ENCODE measurements at regions not wholly inside any gene's neighbourhood (a gene's known extent, or its start where the extent isn't known, plus 50 kb on each side); places are given as distances from the start of the nearest gene placed in this dataset.
A peak's percentile ranks its signal among the peaks of the same experiment; 100 is the strongest.

- H3K4me3 Mint-ChIP-seq: no peak overlapping the region
- CTCF ChIA-PET: no interaction called here
- POLR2A ChIA-PET: no interaction called here
These were observed 64.0 kb upstream of the CHRM3 start for GRCh38 chr1:239322369-239322768.

GRCh38 chr1:239321877-239322276 lies 64.5 kb upstream of the CHRM3 start:
- no peaks in the 10 kb centered on the region for H3K4me1 Mint-ChIP-seq (ENCODE audit: low read depth)
- peaks cover 5% of the 10 kb centered on the region for H3K27me3 Mint-ChIP-seq
- intact Hi-C loops (cut with micrococcal nuclease): no loop called here
- POLR2A ChIA-PET: no interaction called here
- no peak for DNase-seq
- H3K4me3 Mint-ChIP-seq: no peak overlapping the region
- H3K9me3 Mint-ChIP-seq: no peaks in the 10 kb centered on the region
- no peaks in the 10 kb centered on the region for H3K36me3 Mint-ChIP-seq
- CTCF ChIA-PET: no interaction called here
- H3K27ac Mint-ChIP-seq: no peak overlapping the region

More at GRCh38 chr1:239322369-239322768, 64.0 kb upstream of the CHRM3 start:
- H3K9me3 Mint-ChIP-seq: no peaks in the 10 kb centered on the region
- no peaks in the 10 kb centered on the region for H3K4me1 Mint-ChIP-seq (ENCODE audit: low read depth)
- H3K27me3 Mint-ChIP-seq: peaks cover 5% of the 10 kb centered on the region
- intact Hi-C loops (cut with micrococcal nuclease): no loop called here
- no peak overlapping the region for H3K27ac Mint-ChIP-seq
- H3K36me3 Mint-ChIP-seq: no peaks in the 10 kb centered on the region
- DNase-seq: no peak

- DNase-seq: no peak
- CTCF ChIA-PET: no interaction called here
- POLR2A ChIA-PET: no interaction called here
- H3K4me1 Mint-ChIP-seq (ENCODE audit: low read depth): no peaks in the 10 kb centered on the region
- no peak overlapping the region for H3K4me3 Mint-ChIP-seq
- H3K9me3 Mint-ChIP-seq: no peaks in the 10 kb centered on the region
- H3K27ac Mint-ChIP-seq: no peak overlapping the region
- intact Hi-C loops (cut with micrococcal nuclease): no loop called here
- no peaks in the 10 kb centered on the region for H3K36me3 Mint-ChIP-seq
- H3K27me3 Mint-ChIP-seq: peaks cover 4% of the 10 kb centered on the region
These were observed 68.4 kb upstream of the CHRM3 start for GRCh38 chr1:239317948-239318347.

GRCh38 chr1:239315631-239316217 lies 70.6 kb upstream of the CHRM3 start:
- Mint-ChIP-seq H3K9me3 (no peaks in the 10 kb centered on the region), H3K4me1 (ENCODE audit: low read depth) (no peaks in the 10 kb centered on the region), H3K27me3 (peaks cover 5% of the 10 kb centered on the region), H3K27ac (no peak overlapping the region), H3K36me3 (no peaks in the 10 kb centered on the region), H3K4me3 (no peak overlapping the region)
- POLR2A ChIA-PET: no interaction called here
- CTCF ChIA-PET: no interaction called here
- intact Hi-C loops (cut with micrococcal nuclease): no loop called here
- DNase-seq: no peak

GRCh38 chr1:239311331-239311730 lies 75.0 kb upstream of the CHRM3 start:
- intact Hi-C loops (cut with micrococcal nuclease): no loop called here
- CTCF ChIA-PET: no interaction called here

GRCh38 chr1:239308701-239309333 lies 77.6 kb upstream of the CHRM3 start:
- no peak overlapping the region for H3K4me3 Mint-ChIP-seq
- no peaks in the 10 kb centered on the region for H3K36me3 Mint-ChIP-seq
- intact Hi-C loops (cut with micrococcal nuclease): loop anchor here (1.0 to 2.0 kb wide), 2 partner anchors 510 to 590 kb away; no protein-coding TSS in a partner anchor
- ChIA-PET POLR2A (no interaction called here), CTCF (interaction anchor here (0.7 to 1.4 kb wide), 5 partner anchors 8 to 589 kb away, joined by 3 to 5 read pairs (median 3); no protein-coding TSS in a partner anchor)
- DNase-seq: peak; percentile 34
- H3K4me1 Mint-ChIP-seq (ENCODE audit: low read depth): no peaks in the 10 kb centered on the region
- no peak overlapping the region for H3K27ac Mint-ChIP-seq
- H3K9me3 Mint-ChIP-seq: no peaks in the 10 kb centered on the region
- H3K27me3 Mint-ChIP-seq: peaks cover 2% of the 10 kb centered on the region

More at GRCh38 chr1:239311331-239311730, 75.0 kb upstream of the CHRM3 start:
- no peak overlapping the region for H3K27ac Mint-ChIP-seq
- no peak for DNase-seq
- no peaks in the 10 kb centered on the region for H3K36me3 Mint-ChIP-seq
- no peaks in the 10 kb centered on the region for H3K9me3 Mint-ChIP-seq
- H3K4me3 Mint-ChIP-seq: no peak overlapping the region
- no peaks in the 10 kb centered on the region for H3K4me1 Mint-ChIP-seq (ENCODE audit: low read depth)
- peaks cover 2% of the 10 kb centered on the region for H3K27me3 Mint-ChIP-seq
- POLR2A ChIA-PET: no interaction called here

- H3K27me3 Mint-ChIP-seq: peaks cover 2% of the 10 kb centered on the region
- H3K4me1 Mint-ChIP-seq (ENCODE audit: low read depth): no peaks in the 10 kb centered on the region
- no peaks in the 10 kb centered on the region for H3K9me3 Mint-ChIP-seq
- no peak overlapping the region for H3K4me3 Mint-ChIP-seq
- intact Hi-C loops (cut with micrococcal nuclease): loop anchor here (1.0 to 2.0 kb wide), 2 partner anchors 511 to 591 kb away; no protein-coding TSS in a partner anchor
- H3K36me3 Mint-ChIP-seq: no peaks in the 10 kb centered on the region
- no peak overlapping the region for H3K27ac Mint-ChIP-seq
- ChIA-PET CTCF (interaction anchor here (0.7 to 1.4 kb wide), 4 partner anchors 13 to 590 kb away, joined by 3 to 5 read pairs (median 3); no protein-coding TSS in a partner anchor), POLR2A (no interaction called here)
- no peak for DNase-seq
These were observed 78.5 kb upstream of the CHRM3 start for GRCh38 chr1:239307886-239308285.

GRCh38 chr1:239306426-239306825 lies 79.9 kb upstream of the CHRM3 start:
- H3K36me3 Mint-ChIP-seq: no peaks in the 10 kb centered on the region
- no peak for DNase-seq
- intact Hi-C loops (cut with micrococcal nuclease): no loop called here
- ChIA-PET POLR2A (no interaction called here), CTCF (no interaction called here)
- H3K9me3 Mint-ChIP-seq: no peaks in the 10 kb centered on the region
- H3K27ac Mint-ChIP-seq: no peak overlapping the region
- no peaks in the 10 kb centered on the region for H3K4me1 Mint-ChIP-seq (ENCODE audit: low read depth)
- H3K4me3 Mint-ChIP-seq: no peak overlapping the region
- H3K27me3 Mint-ChIP-seq: peaks cover 4% of the 10 kb centered on the region

- no peak overlapping the region for H3K4me3 Mint-ChIP-seq
- POLR2A ChIA-PET: no interaction called here
- no peaks in the 10 kb centered on the region for H3K4me1 Mint-ChIP-seq (ENCODE audit: low read depth)
- peaks cover 4% of the 10 kb centered on the region for H3K27me3 Mint-ChIP-seq
- no peaks in the 10 kb centered on the region for H3K36me3 Mint-ChIP-seq
- H3K27ac Mint-ChIP-seq: no peak overlapping the region
- intact Hi-C loops (cut with micrococcal nuclease): no loop called here
- CTCF ChIA-PET: no interaction called here
- H3K9me3 Mint-ChIP-seq: no peaks in the 10 kb centered on the region
- DNase-seq: no peak
These were observed 83.1 kb upstream of the CHRM3 start for GRCh38 chr1:239303289-239303688.

- Mint-ChIP-seq H3K36me3 (no peaks in the 10 kb centered on the region), H3K4me3 (no peak overlapping the region), H3K27me3 (peaks cover 4% of the 10 kb centered on the region), H3K9me3 (no peaks in the 10 kb centered on the region), H3K27ac (no peak overlapping the region), H3K4me1 (ENCODE audit: low read depth) (no peaks in the 10 kb centered on the region)
- CTCF ChIA-PET: no interaction called here
- intact Hi-C loops (cut with micrococcal nuclease): no loop called here
- no peak for DNase-seq
- POLR2A ChIA-PET: no interaction called here
These were observed 83.7 kb upstream of the CHRM3 start for GRCh38 chr1:239302696-239303095.

GRCh38 chr1:239301251-239301650 lies 85.1 kb upstream of the CHRM3 start:
- peaks cover 4% of the 10 kb centered on the region for H3K27me3 Mint-ChIP-seq
- no peak overlapping the region for H3K4me3 Mint-ChIP-seq
- ChIA-PET CTCF (no interaction called here), POLR2A (no interaction called here)
- DNase-seq: no peak
- H3K27ac Mint-ChIP-seq: no peak overlapping the region
- no peaks in the 10 kb centered on the region for H3K4me1 Mint-ChIP-seq (ENCODE audit: low read depth)
- no peaks in the 10 kb centered on the region for H3K36me3 Mint-ChIP-seq
- no peaks in the 10 kb centered on the region for H3K9me3 Mint-ChIP-seq
- intact Hi-C loops (cut with micrococcal nuclease): no loop called here

- H3K9me3 Mint-ChIP-seq: no peaks in the 10 kb centered on the region
- H3K27ac Mint-ChIP-seq: no peak overlapping the region
- no peak overlapping the region for H3K4me3 Mint-ChIP-seq
- no peak for DNase-seq
- ChIA-PET POLR2A (no interaction called here), CTCF (no interaction called here)
- H3K27me3 Mint-ChIP-seq: peaks cover 4% of the 10 kb centered on the region
- intact Hi-C loops (cut with micrococcal nuclease): no loop called here
- H3K4me1 Mint-ChIP-seq (ENCODE audit: low read depth): no peaks in the 10 kb centered on the region
- no peaks in the 10 kb centered on the region for H3K36me3 Mint-ChIP-seq
These were observed 88.5 kb upstream of the CHRM3 start for GRCh38 chr1:239297910-239298309.
